Epithelial cell of proximal tubule (primary cell): ENCODE measurements at regions not wholly inside any gene's neighbourhood (a gene's known extent, or its start where the extent isn't known, plus 50 kb on each side); places are given as distances from the start of the nearest gene placed in this dataset.

Source experiments
- DNase-seq: peaks from one replicate; pipeline ENCODE4 v3.0.0-alpha.2; 2011; ENCODE audit warnings: low read depth
- H3K4me3 ChIP-seq: 2 replicates; pipeline ENCODE4 v1.5.1; 2011; ENCODE audit warnings: low read depth, mild to moderate bottlenecking, low read length
- TF ChIP-seq, protein P1 (sequence below): conservative IDR thresholded peaks from 2 replicates; pipeline ENCODE4 v1.5.1; 2012; ENCODE audit warnings: low read depth, mild to moderate bottlenecking, low read length

GRCh38 chr2:45316576-45317338 lies 294.3 kb downstream of the SRBD1 start:
- no peak for DNase-seq
- TF ChIP-seq, protein P1, sequence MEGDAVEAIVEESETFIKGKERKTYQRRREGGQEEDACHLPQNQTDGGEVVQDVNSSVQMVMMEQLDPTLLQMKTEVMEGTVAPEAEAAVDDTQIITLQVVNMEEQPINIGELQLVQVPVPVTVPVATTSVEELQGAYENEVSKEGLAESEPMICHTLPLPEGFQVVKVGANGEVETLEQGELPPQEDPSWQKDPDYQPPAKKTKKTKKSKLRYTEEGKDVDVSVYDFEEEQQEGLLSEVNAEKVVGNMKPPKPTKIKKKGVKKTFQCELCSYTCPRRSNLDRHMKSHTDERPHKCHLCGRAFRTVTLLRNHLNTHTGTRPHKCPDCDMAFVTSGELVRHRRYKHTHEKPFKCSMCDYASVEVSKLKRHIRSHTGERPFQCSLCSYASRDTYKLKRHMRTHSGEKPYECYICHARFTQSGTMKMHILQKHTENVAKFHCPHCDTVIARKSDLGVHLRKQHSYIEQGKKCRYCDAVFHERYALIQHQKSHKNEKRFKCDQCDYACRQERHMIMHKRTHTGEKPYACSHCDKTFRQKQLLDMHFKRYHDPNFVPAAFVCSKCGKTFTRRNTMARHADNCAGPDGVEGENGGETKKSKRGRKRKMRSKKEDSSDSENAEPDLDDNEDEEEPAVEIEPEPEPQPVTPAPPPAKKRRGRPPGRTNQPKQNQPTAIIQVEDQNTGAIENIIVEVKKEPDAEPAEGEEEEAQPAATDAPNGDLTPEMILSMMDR: no peak
- H3K4me3 ChIP-seq: no peak overlapping the region

GRCh38 chr2:45315861-45316260 lies 295.2 kb downstream of the SRBD1 start:
- H3K4me3 ChIP-seq: no peak overlapping the region
- DNase-seq: no peak
- TF ChIP-seq, protein P1: no peak

GRCh38 chr2:45312275-45312674 lies 298.8 kb downstream of the SRBD1 start:
- no peak overlapping the region for H3K4me3 ChIP-seq
- DNase-seq: peak; percentile 55
- TF ChIP-seq, protein P1: no peak

GRCh38 chr2:45311559-45311958 lies 299.5 kb downstream of the SRBD1 start:
- TF ChIP-seq, protein P1: no peak
- DNase-seq: no peak
- H3K4me3 ChIP-seq: no peak overlapping the region

GRCh38 chr2:45307147-45307546 lies 297.9 kb upstream of the SIX2 start:
- no peak for DNase-seq
- no peak overlapping the region for H3K4me3 ChIP-seq
- TF ChIP-seq, protein P1: no peak

DNA sequence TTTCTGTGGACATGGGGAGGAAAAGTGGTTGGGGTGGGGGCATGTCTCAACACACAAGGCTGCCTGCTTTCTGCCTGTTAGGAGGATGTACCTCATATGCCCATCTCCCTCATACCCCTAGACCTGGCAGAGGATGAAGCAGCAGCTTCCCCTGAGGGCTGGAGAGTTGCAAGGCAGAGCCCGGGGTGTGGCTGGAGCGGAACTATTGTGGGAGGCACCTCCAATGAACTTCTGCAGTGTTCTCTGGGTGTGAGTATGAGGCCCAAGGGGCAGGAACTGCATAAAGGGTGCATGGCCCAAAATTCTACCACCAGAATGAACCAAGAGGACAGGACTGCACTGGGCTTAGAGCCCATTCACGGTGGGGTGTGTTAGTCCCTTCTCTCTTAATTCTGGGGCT lies 296.3 kb upstream of the SIX2 start:
- TF ChIP-seq, protein P1: no peak
- no peak for DNase-seq
- H3K4me3 ChIP-seq: no peak overlapping the region
